ENCODE measurements at regions not wholly inside any gene's neighbourhood (a gene's known extent, or its start where the extent isn't known, plus 50 kb on each side); places are given as distances from the start of the nearest gene placed in this dataset.
A peak's percentile ranks its signal among the peaks of the same experiment; 100 is the strongest.
"Not testable (repeated sequence)": the region's sequence is repeated elsewhere in the genome, so short reads cannot be mapped to it uniquely, and the experiment has no call there.

GRCh38 chr14:105908481-105908911 lies 382.1 kb downstream of the TMEM121 start:
- TF ChIP-seq CTCF (IDR thresholded peaks at IDR 0.05), result no peak
- Mint-ChIP-seq H3K4me1 (ENCODE audit: low read depth) (no peaks in the 10 kb centered on the region), H3K27me3 (ENCODE audit: low read depth) (no peaks in the 10 kb centered on the region), H3K36me3 (ENCODE audit: low read depth) (no peaks in the 10 kb centered on the region), H3K27ac (ENCODE audit: unreplicated experiment) (no peak overlapping the region), H3K4me3 (ENCODE audit: unreplicated experiment) (no peak overlapping the region), H3K9me3 (ENCODE audit: low read depth) (peaks cover 32% of the 10 kb centered on the region)
- DNase-seq (ENCODE audit: low spot score), result no peak

GRCh38 chr14:105909046-105909827 lies 382.9 kb downstream of the TMEM121 start:
- peak; percentile 82 for DNase-seq (ENCODE audit: low spot score)
- no peak overlapping the region for H3K27ac Mint-ChIP-seq (ENCODE audit: unreplicated experiment)
- TF ChIP-seq CTCF (IDR thresholded peaks at IDR 0.05), result no peak
- no peaks in the 10 kb centered on the region for H3K4me1 Mint-ChIP-seq (ENCODE audit: low read depth)
- H3K36me3 Mint-ChIP-seq (ENCODE audit: low read depth), result no peaks in the 10 kb centered on the region
- H3K9me3 Mint-ChIP-seq (ENCODE audit: low read depth), result peaks cover 28% of the 10 kb centered on the region
- no peaks in the 10 kb centered on the region for H3K27me3 Mint-ChIP-seq (ENCODE audit: low read depth)
- H3K4me3 Mint-ChIP-seq (ENCODE audit: unreplicated experiment), result no peak overlapping the region

GRCh38 chr14:105909828-105910120 lies 383.4 kb downstream of the TMEM121 start:
- not testable (repeated sequence) for H3K36me3 Mint-ChIP-seq (ENCODE audit: low read depth); DNase-seq (ENCODE audit: low spot score); H3K4me3 Mint-ChIP-seq (ENCODE audit: unreplicated experiment); H3K4me1 Mint-ChIP-seq (ENCODE audit: low read depth); H3K27ac Mint-ChIP-seq (ENCODE audit: unreplicated experiment); H3K27me3 Mint-ChIP-seq (ENCODE audit: low read depth)
- H3K9me3 Mint-ChIP-seq (ENCODE audit: low read depth), result peaks cover 31% of the 10 kb centered on the region

GRCh38 chr14:105910426-105910825 lies 384.0 kb downstream of the TMEM121 start:
- peaks cover 31% of the 10 kb centered on the region for H3K9me3 Mint-ChIP-seq (ENCODE audit: low read depth)
- H3K4me1 Mint-ChIP-seq (ENCODE audit: low read depth), result no peaks in the 10 kb centered on the region
- peak; percentile 59 for DNase-seq (ENCODE audit: low spot score)
- no peak overlapping the region for H3K4me3 Mint-ChIP-seq (ENCODE audit: unreplicated experiment)
- H3K27ac Mint-ChIP-seq (ENCODE audit: unreplicated experiment), result no peak overlapping the region
- TF ChIP-seq CTCF (IDR thresholded peaks at IDR 0.05), result no peak
- H3K36me3 Mint-ChIP-seq (ENCODE audit: low read depth), result no peaks in the 10 kb centered on the region
- no peaks in the 10 kb centered on the region for H3K27me3 Mint-ChIP-seq (ENCODE audit: low read depth)

- H3K4me3 Mint-ChIP-seq (ENCODE audit: unreplicated experiment), result no peak overlapping the region
- no peak for TF ChIP-seq CTCF (IDR thresholded peaks at IDR 0.05)
- H3K27ac Mint-ChIP-seq (ENCODE audit: unreplicated experiment), result no peak overlapping the region
- no peaks in the 10 kb centered on the region for H3K36me3 Mint-ChIP-seq (ENCODE audit: low read depth)
- no peaks in the 10 kb centered on the region for H3K27me3 Mint-ChIP-seq (ENCODE audit: low read depth)
- no peaks in the 10 kb centered on the region for H3K4me1 Mint-ChIP-seq (ENCODE audit: low read depth)
- H3K9me3 Mint-ChIP-seq (ENCODE audit: low read depth), result peaks cover 36% of the 10 kb centered on the region
- DNase-seq (ENCODE audit: low spot score), result peak; percentile 77
Observed at GRCh38 chr14:105911006-105911847, 384.8 kb downstream of the TMEM121 start.

GRCh38 chr14:105911848-105912292 lies 385.5 kb downstream of the TMEM121 start:
- peaks cover 36% of the 10 kb centered on the region for H3K9me3 Mint-ChIP-seq (ENCODE audit: low read depth)
- H3K4me1 Mint-ChIP-seq (ENCODE audit: low read depth); H3K27ac Mint-ChIP-seq (ENCODE audit: unreplicated experiment); H3K27me3 Mint-ChIP-seq (ENCODE audit: low read depth); H3K4me3 Mint-ChIP-seq (ENCODE audit: unreplicated experiment); H3K36me3 Mint-ChIP-seq (ENCODE audit: low read depth): not testable (repeated sequence)
- peak; percentile 77 for DNase-seq (ENCODE audit: low spot score)

All from chondrocyte (in vitro differentiated cells).